Neural crest cell (in vitro differentiated cells): ENCODE measurements at regions not wholly inside any gene's neighbourhood (a gene's known extent, or its start where the extent isn't known, plus 50 kb on each side); places are given as distances from the start of the nearest gene placed in this dataset.

Source experiments
- DNase-seq: peaks from one replicate; pipeline ENCODE4 v3.0.0; 2021; ENCODE audit warnings: low read depth, mixed read lengths, low spot score
- H3K27ac Mint-ChIP-seq: one replicate; pipeline ENCODE4 v1.8.0; 2021; ENCODE audit warnings: mild to moderate bottlenecking, mixed read lengths; ENCODE audit not compliant: unreplicated experiment
- H3K27me3 Mint-ChIP-seq: 2 replicates; pipeline ENCODE4 v1.8.0; 2021; ENCODE audit warnings: low read depth, mild to moderate bottlenecking, mixed read lengths
- H3K36me3 Mint-ChIP-seq: 2 replicates; pipeline ENCODE4 v1.8.0; 2021; ENCODE audit warnings: low read depth, mild to moderate bottlenecking, mixed read lengths
- H3K4me1 Mint-ChIP-seq: 2 replicates; pipeline ENCODE4 v1.8.0; 2021; ENCODE audit warnings: mixed read lengths
- H3K4me3 Mint-ChIP-seq: one replicate; pipeline ENCODE4 v1.8.0; 2021; ENCODE audit warnings: mild to moderate bottlenecking, mixed read lengths
- H3K9me3 Mint-ChIP-seq: 2 replicates; pipeline ENCODE4 v1.8.0; 2021; ENCODE audit warnings: mixed read lengths
- CTCF ChIP-seq: fragments of 200-600 bp; sonication (generic); conservative IDR thresholded peaks from 2 replicates; pipeline ENCODE4 v1.5.0; 2021; ENCODE audit warnings: antibody characterized with exemption, mild to moderate bottlenecking

GRCh38 chr5:159481751-159482150 lies 151.5 kb upstream of the IL12B start:
- Mint-ChIP-seq H3K4me3 (no peak overlapping the region), H3K27me3 (no peaks in the 10 kb centered on the region), H3K9me3 (peaks cover 3% of the 10 kb centered on the region), H3K36me3 (no peaks in the 10 kb centered on the region), H3K4me1 (no peaks in the 10 kb centered on the region), H3K27ac (no peak overlapping the region)
- no peak for DNase-seq
- TF ChIP-seq CTCF = no peak

GRCh38 chr5:159486836-159487235 lies 156.5 kb upstream of the IL12B start:
- H3K27ac Mint-ChIP-seq = no peak overlapping the region
- no peak for TF ChIP-seq CTCF
- H3K4me3 Mint-ChIP-seq = no peak overlapping the region
- H3K4me1 Mint-ChIP-seq = no peaks in the 10 kb centered on the region
- no peak for DNase-seq
- no peaks in the 10 kb centered on the region for H3K36me3 Mint-ChIP-seq
- no peaks in the 10 kb centered on the region for H3K9me3 Mint-ChIP-seq
- H3K27me3 Mint-ChIP-seq = no peaks in the 10 kb centered on the region

GRCh38 chr5:159488516-159488915 lies 158.2 kb upstream of the IL12B start:
- Mint-ChIP-seq H3K27ac (no peak overlapping the region), H3K4me1 (no peaks in the 10 kb centered on the region), H3K27me3 (no peaks in the 10 kb centered on the region), H3K9me3 (no peaks in the 10 kb centered on the region), H3K36me3 (no peaks in the 10 kb centered on the region), H3K4me3 (no peak overlapping the region)
- DNase-seq = no peak
- no peak for TF ChIP-seq CTCF

DNA sequence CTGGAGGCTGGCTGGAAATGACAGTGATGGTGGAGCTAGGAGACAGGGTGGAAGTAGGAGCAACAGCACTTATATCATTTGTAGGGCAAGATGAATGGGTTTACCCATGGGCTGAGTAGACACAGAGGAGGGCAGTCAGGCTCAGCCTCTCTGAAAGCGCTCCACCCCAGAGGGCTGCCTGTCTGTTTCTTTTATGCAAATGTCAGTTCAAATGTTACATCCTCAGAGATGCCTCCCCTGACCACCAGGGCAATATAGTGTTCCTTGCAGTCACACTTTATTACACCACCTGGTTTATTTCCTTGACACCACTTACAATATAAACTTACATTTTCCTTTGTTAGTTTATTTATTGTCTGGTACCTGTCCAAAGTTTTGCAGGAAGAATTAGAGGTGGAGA lies 159.5 kb upstream of the IL12B start:
- no peaks in the 10 kb centered on the region for H3K27me3 Mint-ChIP-seq
- no peak for TF ChIP-seq CTCF
- H3K36me3 Mint-ChIP-seq = no peaks in the 10 kb centered on the region

GRCh38 chr5:159490507-159490906 lies 160.2 kb upstream of the IL12B start:
- H3K4me1 Mint-ChIP-seq = no peaks in the 10 kb centered on the region
- no peak overlapping the region for H3K27ac Mint-ChIP-seq
- no peak for TF ChIP-seq CTCF
- no peaks in the 10 kb centered on the region for H3K36me3 Mint-ChIP-seq
- no peaks in the 10 kb centered on the region for H3K9me3 Mint-ChIP-seq
- H3K4me3 Mint-ChIP-seq = no peak overlapping the region
- H3K27me3 Mint-ChIP-seq = no peaks in the 10 kb centered on the region
- no peak for DNase-seq

More for the DNA sequence above, 159.5 kb upstream of the IL12B start:
- Mint-ChIP-seq H3K9me3 (no peaks in the 10 kb centered on the region), H3K4me3 (no peak overlapping the region), H3K27ac (no peak overlapping the region), H3K4me1 (no peaks in the 10 kb centered on the region)
- DNase-seq = no peak

GRCh38 chr5:159493696-159494095 lies 163.4 kb upstream of the IL12B start:
- Mint-ChIP-seq H3K4me1 (no peaks in the 10 kb centered on the region), H3K9me3 (no peaks in the 10 kb centered on the region), H3K27me3 (no peaks in the 10 kb centered on the region), H3K36me3 (no peaks in the 10 kb centered on the region), H3K27ac (no peak overlapping the region), H3K4me3 (no peak overlapping the region)
- no peak for DNase-seq
- TF ChIP-seq CTCF = no peak
